Transverse colon (tissue), 4 donors: ENCODE measurements at regions not wholly inside any gene's neighbourhood (a gene's known extent, or its start where the extent isn't known, plus 50 kb on each side); places are given as distances from the start of the nearest gene placed in this dataset.

Source experiments
- DNase-seq: peaks from one replicate; pipeline ENCODE4 v3.0.0-alpha.2; 2019
- H3K27ac ChIP-seq, 4 donors: fragments of 200-600 bp; sonication (generic); 2 replicates each; pipeline ENCODE4 v1.5.1; 2016 to 2018; ENCODE audit warnings: inconsistent platforms in 4 of 4
- H3K27me3 ChIP-seq: fragments of 200-600 bp; sonication (generic); 2 replicates; pipeline ENCODE4 v1.5.1; 2017; ENCODE audit warnings: inconsistent platforms
- H3K36me3 ChIP-seq, 4 donors: fragments of 200-600 bp; sonication (generic); 2 replicates each; pipeline ENCODE4 v1.5.1; 2017 to 2019; ENCODE audit warnings: inconsistent platforms in 4 of 4
- H3K4me1 ChIP-seq, 4 donors: fragments of 200-600 bp; sonication (generic); 2 replicates each; pipeline ENCODE4 v1.5.1; 2017 to 2020; ENCODE audit warnings: inconsistent platforms in 4 of 4
- H3K4me3 ChIP-seq, 4 donors: fragments of 200-600 bp; sonication (generic); 1 replicate in 1 of 4; 2 replicates in 3 of 4; pipeline versions ENCODE4 v1.5.1 to v1.6.1; 2017 to 2019; ENCODE audit warnings: inconsistent platforms in 4 of 4
- H3K9me3 ChIP-seq, 2 donors: fragments of 200-600 bp; sonication (generic); 2 replicates each; pipeline ENCODE4 v1.5.1; 2017 to 2019; ENCODE audit warnings: inconsistent platforms in 2 of 2
- CTCF ChIP-seq, 5 experiments: fragments of 200-600 bp in 3 of 5; fragments of 450-650 bp in 2 of 5; sonication (generic) in 3 of 5; IDR thresholded peaks; 1 replicate in 2 of 5; 2 replicates in 3 of 5; pipeline ENCODE4 v1.5.1; 2016 to 2017; ENCODE audit warnings: antibody characterized with exemption in 5 of 5, inconsistent platforms in 3 of 5, mild to moderate bottlenecking in 2 of 5, moderate library complexity in 1 of 5
- EP300 ChIP-seq: sonication (generic); formaldehyde crosslinking; IDR thresholded peaks from one replicate; pipeline ENCODE4 v1.6.1; 2017; ENCODE audit warnings: antibody characterized with exemption, low read depth
- POLR2A ChIP-seq: fragments of 450-650 bp; IDR thresholded peaks from one replicate; pipeline ENCODE4 v1.6.1; 2016; ENCODE audit warnings: antibody characterized with exemption, mild to moderate bottlenecking, moderate library complexity
- POLR2AphosphoS5 ChIP-seq, 3 donors: sonication (generic); formaldehyde crosslinking; IDR thresholded peaks; one replicate each; pipeline ENCODE4 v1.6.1; 2016; ENCODE audit warnings: antibody characterized with exemption in 3 of 3
- WGBS, 2 donors: methylation state at CpG; one replicate each; pipeline ENCODE4 v1.1.5; 2018; ENCODE audit warnings: low coverage in 1 of 2; 5-methylcytosine and 5-hydroxymethylcytosine counted together
- in situ Hi-C, 4 donors: fragments of 200-750 bp; cut with MboI; loops; one replicate each; pipeline versions ENCODE4 v1.15.0 to v1.15.1; 2017; ENCODE audit warnings: low sequenced_read_pairs in 3 of 4, low pct_ligation_motif_present in 1 of 4, low pct_unique_long_range_greater_than_20kb in 1 of 4
- intact Hi-C: fragments of 100-400 bp; cut with DNase I; formaldehyde crosslinking; loops from one replicate; pipeline ENCODE4 v1.15.1; 2023; ENCODE audit warnings: low total_unique reads

DNA sequence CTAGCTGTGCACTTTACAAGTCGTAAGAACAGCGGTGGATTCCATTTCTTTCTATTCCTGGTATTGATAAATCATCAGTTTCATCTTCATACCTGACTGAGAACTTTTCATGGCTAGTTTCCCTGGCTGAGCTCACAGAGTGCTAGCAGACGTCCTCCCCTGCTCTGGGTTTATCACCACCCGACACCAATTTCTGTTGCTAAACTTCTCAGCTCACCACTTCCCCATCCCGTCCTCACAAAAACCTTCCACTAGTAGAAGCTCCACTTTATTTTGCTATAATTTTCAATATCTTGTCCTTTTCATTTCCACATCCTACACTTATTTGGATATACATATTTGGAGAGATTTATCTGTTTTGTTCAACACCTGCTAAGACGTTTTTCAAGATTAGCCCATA is 869.4 kb upstream of the FRG1 start:
- no peaks in the 10 kb centered on the region for H3K27me3 ChIP-seq

GRCh38 chr4:189073739-189074138 is 866.9 kb upstream of the FRG1 start:
- TF ChIP-seq CTCF (IDR thresholded peaks at IDR 0.05): no peak
- TF ChIP-seq POLR2AphosphoS5 (IDR thresholded peaks at IDR 0.05): no peak
- TF ChIP-seq EP300: no peak
- TF ChIP-seq POLR2A: no peak
- no peak for DNase-seq
- Histone ChIP-seq H3K36me3 (no peaks in the 10 kb centered on the region), H3K27me3 (no peaks in the 10 kb centered on the region), H3K4me3 (no peak overlapping the region), H3K9me3 (no peaks in the 10 kb centered on the region), H3K27ac (no peak overlapping the region), H3K4me1 (no peaks in the 10 kb centered on the region)
- intact Hi-C loops: no loop called here
- 65 to 100% methylated on average over 1 to 6 of the region's 6 CpGs for WGBS, 2 donors
- in situ Hi-C loops: no loop called here

More for the DNA sequence above, 869.4 kb upstream of the FRG1 start:
- Histone ChIP-seq H3K4me3 (no peak overlapping the region), H3K9me3 (no peaks in the 10 kb centered on the region), H3K4me1 (no peaks in the 10 kb centered on the region), H3K27ac (no peak overlapping the region), H3K36me3 (no peaks in the 10 kb centered on the region)
- intact Hi-C loops (no loop called here), in situ Hi-C loops (no loop called here)
- no peak for DNase-seq
- WGBS, 2 donors: 66 to 75% methylated on average over 6 of the region's 6 CpGs
- TF ChIP-seq CTCF (IDR thresholded peaks at IDR 0.05): no peak
- no peak for TF ChIP-seq EP300
- no peak for TF ChIP-seq POLR2AphosphoS5 (IDR thresholded peaks at IDR 0.05)
- no peak for TF ChIP-seq POLR2A

DNA sequence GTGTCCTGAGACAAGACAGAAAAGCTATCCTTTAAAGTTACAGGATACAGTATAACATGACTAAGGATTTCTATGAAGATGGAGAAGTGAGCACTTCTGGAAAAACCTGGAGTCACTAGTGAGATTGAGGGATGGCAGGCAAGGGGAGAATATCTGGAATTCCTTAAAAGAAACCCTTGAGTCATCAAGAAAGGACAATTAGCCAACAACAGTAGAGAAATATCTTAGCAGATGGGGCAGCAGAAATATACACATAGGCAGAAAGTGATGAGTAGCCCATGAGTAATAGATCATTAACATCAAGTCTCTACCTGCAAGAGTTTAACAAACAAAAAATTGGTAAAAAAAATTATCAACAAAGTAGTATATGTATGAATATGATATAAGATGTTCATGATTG is 858.8 kb upstream of the FRG1 start:
- no peak overlapping the region for H3K4me3 ChIP-seq
- DNase-seq: no peak
- H3K27ac ChIP-seq: no peak overlapping the region
- no peaks in the 10 kb centered on the region for H3K27me3 ChIP-seq
- intact Hi-C loops (no loop called here), in situ Hi-C loops (no loop called here)
- H3K36me3 ChIP-seq: no peaks in the 10 kb centered on the region
- no peak for TF ChIP-seq POLR2A
- no peak for TF ChIP-seq EP300
- TF ChIP-seq CTCF (IDR thresholded peaks at IDR 0.05): no peak
- TF ChIP-seq POLR2AphosphoS5 (IDR thresholded peaks at IDR 0.05): no peak
- H3K4me1 ChIP-seq: no peaks in the 10 kb centered on the region
- peaks cover 0 to 2% of the 10 kb centered on the region in 2 donors for H3K9me3 ChIP-seq

GRCh38 chr4:189083769-189084168 is 856.9 kb upstream of the FRG1 start:
- Histone ChIP-seq H3K27me3 (no peaks in the 10 kb centered on the region), H3K36me3 (no peaks in the 10 kb centered on the region), H3K4me1 (no peaks in the 10 kb centered on the region), H3K27ac (no peak overlapping the region), H3K9me3 (peaks cover 0 to 2% of the 10 kb centered on the region in 2 donors), H3K4me3 (no peak overlapping the region)
- intact Hi-C loops (no loop called here), in situ Hi-C loops (no loop called here)
- 78 to 100% methylated on average over 4 to 5 of the region's 5 CpGs for WGBS, 2 donors
- TF ChIP-seq POLR2A (no peak), CTCF (IDR thresholded peaks at IDR 0.05) (no peak), POLR2AphosphoS5 (IDR thresholded peaks at IDR 0.05) (no peak), EP300 (no peak)
- DNase-seq: no peak
